ENCODE measurements at regions not wholly inside any gene's neighbourhood (a gene's known extent, or its start where the extent isn't known, plus 50 kb on each side); places are given as distances from the start of the nearest gene placed in this dataset.

- TF ChIP-seq, protein P1, sequence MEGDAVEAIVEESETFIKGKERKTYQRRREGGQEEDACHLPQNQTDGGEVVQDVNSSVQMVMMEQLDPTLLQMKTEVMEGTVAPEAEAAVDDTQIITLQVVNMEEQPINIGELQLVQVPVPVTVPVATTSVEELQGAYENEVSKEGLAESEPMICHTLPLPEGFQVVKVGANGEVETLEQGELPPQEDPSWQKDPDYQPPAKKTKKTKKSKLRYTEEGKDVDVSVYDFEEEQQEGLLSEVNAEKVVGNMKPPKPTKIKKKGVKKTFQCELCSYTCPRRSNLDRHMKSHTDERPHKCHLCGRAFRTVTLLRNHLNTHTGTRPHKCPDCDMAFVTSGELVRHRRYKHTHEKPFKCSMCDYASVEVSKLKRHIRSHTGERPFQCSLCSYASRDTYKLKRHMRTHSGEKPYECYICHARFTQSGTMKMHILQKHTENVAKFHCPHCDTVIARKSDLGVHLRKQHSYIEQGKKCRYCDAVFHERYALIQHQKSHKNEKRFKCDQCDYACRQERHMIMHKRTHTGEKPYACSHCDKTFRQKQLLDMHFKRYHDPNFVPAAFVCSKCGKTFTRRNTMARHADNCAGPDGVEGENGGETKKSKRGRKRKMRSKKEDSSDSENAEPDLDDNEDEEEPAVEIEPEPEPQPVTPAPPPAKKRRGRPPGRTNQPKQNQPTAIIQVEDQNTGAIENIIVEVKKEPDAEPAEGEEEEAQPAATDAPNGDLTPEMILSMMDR (IDR thresholded peaks at IDR 0.05 in 8 of 11, conservative IDR thresholded peaks at IDR 0.05 in 3 of 11), result no peak
- TF ChIP-seq POLR2AphosphoS5 (IDR thresholded peaks at IDR 0.05), result no peak
- TF ChIP-seq POLR2A (IDR thresholded peaks at IDR 0.05), result no peak
These were observed 388.2 kb downstream of the USP25 start for GRCh38 chr21:16117851-16118590.

Measured in spleen (tissue), 7 donors.